Activated CD4-positive, alpha-beta memory T cell treated with anti-CD3 and anti-CD28 coated beads, Interleukin-2, amount 10 ng/mL, durations not matched to agents 7 days and 5 days (primary cell): ENCODE measurements at regions not wholly inside any gene's neighbourhood (a gene's known extent, or its start where the extent isn't known, plus 50 kb on each side); places are given as distances from the start of the nearest gene placed in this dataset.
"Not testable (repeated sequence)": the region's sequence is repeated elsewhere in the genome, so short reads cannot be mapped to it uniquely, and the experiment has no call there.

Source experiments
- CTCF ChIA-PET: fragments of 350-600 bp; sonication (Branson Sonifier 250); formaldehyde crosslinking; loops from one replicate; lab custom pipeline; 2021; ENCODE audit warnings: antibody characterized with exemption, inconsistent platforms; lab: Charles Lee
- POLR2A ChIA-PET: fragments of 350-600 bp; sonication (Branson Sonifier 250); formaldehyde crosslinking; loops from one replicate; lab custom pipeline; 2021; ENCODE audit warnings: antibody characterized with exemption; lab: Charles Lee
- DNase-seq: peaks from one replicate; pipeline ENCODE4 v3.0.0-alpha.2; 2020
- H3K27ac Mint-ChIP-seq: one replicate; pipeline ENCODE4 v1.8.0; 2021; ENCODE audit warnings: mild to moderate bottlenecking, mixed read lengths
- H3K27me3 Mint-ChIP-seq: one replicate; pipeline ENCODE4 v1.8.0; 2021; ENCODE audit warnings: mixed read lengths
- H3K36me3 Mint-ChIP-seq: one replicate; pipeline ENCODE4 v1.8.0; 2021; ENCODE audit warnings: low read depth, mixed read lengths
- H3K4me1 Mint-ChIP-seq: one replicate; pipeline ENCODE4 v1.8.0; 2021; ENCODE audit warnings: mixed read lengths
- H3K4me3 Mint-ChIP-seq: one replicate; pipeline ENCODE4 v1.8.0; 2021; ENCODE audit warnings: mild to moderate bottlenecking, mixed read lengths
- H3K9me3 Mint-ChIP-seq: one replicate; pipeline ENCODE4 v1.8.0; 2021; ENCODE audit warnings: mixed read lengths

DNA sequence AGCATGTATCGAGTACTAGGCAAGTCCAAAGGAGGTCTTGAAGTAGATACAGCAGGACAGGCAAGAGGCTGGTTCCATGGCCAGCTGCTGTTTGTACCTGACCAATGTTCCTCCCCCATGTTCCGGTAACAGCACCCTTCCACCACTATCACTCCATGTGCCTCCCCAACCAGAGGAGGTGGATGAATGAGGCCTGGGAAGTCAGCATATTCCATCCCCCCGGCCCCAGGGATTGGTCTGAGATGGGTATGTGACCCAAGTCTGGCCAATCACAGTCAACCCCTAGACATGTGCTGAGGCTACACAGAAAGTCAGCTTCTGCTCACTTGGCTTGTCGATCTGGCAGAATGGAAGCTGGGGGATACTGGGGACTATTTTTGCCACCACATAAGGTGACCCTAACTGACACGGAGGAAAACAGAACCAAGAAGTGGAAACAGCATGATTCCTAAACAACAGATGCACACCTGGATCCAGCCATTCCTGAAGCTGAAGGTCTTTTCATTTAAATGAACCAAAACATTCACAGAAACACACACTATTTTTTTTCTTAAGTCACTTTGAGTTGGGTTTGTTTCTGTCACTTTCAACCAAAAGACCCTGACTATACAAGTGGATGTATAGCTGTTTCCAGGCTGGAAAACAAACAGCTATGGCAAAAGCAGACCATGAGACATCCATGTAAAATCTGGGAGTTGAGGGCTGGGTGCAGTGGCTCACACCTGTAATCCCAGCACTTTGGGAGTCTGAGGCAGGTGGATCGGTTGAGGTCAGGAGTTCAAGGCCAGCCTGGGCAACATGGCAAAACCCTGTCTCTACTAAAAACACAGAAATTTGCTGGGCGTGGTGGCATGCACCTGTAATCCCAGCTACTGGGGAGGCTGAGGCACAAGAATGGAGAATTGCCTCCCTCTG, 70.4 kb upstream of the PTPN1 start:
- CTCF ChIA-PET: no interaction called here
- Mint-ChIP-seq H3K27me3 (no peaks in the 10 kb centered on the region), H3K36me3 (no peaks in the 10 kb centered on the region), H3K27ac (no peak overlapping the region), H3K9me3 (no peaks in the 10 kb centered on the region), H3K4me3 (no peak overlapping the region), H3K4me1 (peaks cover 24% of the 10 kb centered on the region)
- POLR2A ChIA-PET: no interaction called here
- DNase-seq: no peak

DNA sequence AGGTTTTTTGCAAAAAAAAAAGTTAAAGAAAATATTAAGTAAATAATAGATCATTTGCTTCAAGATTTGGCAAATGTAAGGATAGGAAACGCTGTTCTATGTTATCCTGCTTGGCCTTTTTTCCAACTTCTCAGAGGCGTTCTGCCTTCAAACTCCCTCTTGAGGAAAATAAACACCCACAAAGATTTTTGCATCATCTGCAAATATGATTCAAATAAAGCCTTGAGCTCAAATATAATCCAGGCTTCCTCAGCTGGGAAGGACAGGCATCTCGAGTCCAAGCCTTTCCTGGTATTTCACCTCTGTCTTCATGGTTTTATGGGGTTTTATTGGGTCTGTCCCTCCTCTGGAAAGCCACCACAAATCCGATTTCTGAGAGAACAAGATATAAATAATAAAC, 67.7 kb upstream of the PTPN1 start:
- Mint-ChIP-seq H3K4me3 (no peak overlapping the region), H3K9me3 (no peaks in the 10 kb centered on the region), H3K4me1 (peaks cover 32% of the 10 kb centered on the region), H3K36me3 (no peaks in the 10 kb centered on the region), H3K27ac (no peak overlapping the region), H3K27me3 (no peaks in the 10 kb centered on the region)
- no peak for DNase-seq
- ChIA-PET POLR2A (no interaction called here), CTCF (interaction anchor here (0.6 kb wide), 1 partner anchor 334 kb away, joined by 3 read pairs; no protein-coding TSS in a partner anchor)

DNA sequence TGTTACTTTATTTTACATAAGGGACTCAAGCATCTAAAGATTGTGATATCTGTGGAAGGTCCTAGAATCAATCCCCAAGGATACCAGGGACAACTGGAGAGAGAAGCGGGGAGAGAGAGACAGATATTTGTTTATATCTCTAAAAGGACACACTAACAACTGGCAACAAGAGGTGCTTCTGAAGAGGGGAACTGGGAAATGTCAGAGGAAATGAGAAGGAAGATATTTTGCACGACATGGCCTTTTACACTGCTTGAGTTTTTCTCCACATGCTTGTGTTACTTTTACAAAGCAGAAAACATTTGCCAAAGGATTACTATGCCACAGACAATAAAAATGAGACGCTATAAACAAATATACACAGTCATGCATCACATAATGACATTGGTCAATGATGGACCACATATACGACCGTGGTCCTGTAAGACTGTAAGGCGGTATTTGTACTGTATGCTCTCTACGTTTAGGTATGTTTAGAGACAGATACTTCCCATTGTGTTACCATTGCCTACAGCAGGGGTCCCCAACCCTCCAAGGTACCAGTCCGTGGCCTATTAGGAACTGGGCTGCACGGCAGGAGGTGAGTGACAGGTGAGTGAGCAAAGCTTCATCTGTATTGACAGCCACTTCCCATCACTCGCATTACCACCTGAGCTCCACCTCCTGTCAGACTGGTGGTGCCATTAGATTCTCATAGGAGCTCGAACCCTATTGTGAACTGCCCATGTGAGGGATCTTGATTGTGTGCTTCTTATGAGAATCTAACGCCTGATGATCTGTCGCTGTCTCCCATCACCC, 64.6 kb upstream of the PTPN1 start:
- Mint-ChIP-seq H3K36me3 (no peaks in the 10 kb centered on the region), H3K4me3 (no peak overlapping the region), H3K27me3 (peaks cover 9% of the 10 kb centered on the region), H3K27ac (no peak overlapping the region), H3K9me3 (no peaks in the 10 kb centered on the region), H3K4me1 (peaks cover 28% of the 10 kb centered on the region)
- ChIA-PET CTCF (no interaction called here), POLR2A (no interaction called here)
- no peak for DNase-seq

DNA sequence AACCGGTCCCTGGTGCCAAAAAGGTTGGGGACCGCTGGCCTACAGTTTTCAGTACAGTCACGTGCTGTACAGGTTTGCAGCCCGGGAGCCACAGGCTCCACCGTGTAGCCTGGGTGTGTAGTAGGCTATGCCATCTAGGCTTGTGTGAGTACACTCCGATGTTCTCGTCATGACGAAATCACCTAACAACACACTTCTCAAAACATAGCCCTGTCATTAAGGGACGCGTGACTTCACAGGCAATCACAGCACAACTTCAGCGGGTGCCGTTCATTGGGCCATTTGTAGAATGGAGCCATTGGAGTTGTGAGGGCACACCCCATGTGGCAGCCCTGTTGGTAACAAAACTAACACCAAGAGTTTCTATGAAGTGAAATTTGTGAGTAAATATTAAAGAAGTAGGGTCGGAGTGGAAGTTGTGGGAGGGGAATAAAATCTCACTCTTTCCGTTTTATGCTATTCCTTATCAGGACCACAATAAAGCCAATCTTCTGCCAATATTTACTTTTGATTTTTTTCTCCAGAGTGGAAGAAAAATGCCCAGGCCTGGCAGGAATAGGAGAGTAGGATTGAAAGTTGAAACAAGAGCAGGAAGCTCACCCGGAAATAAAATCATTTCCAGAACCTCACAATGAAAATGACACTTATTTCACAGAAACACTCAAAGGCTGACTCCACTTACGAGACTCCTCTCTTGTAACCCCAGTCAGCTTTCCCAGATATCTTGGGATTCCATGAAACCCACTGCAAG, 63.7 kb upstream of the PTPN1 start:
- CTCF ChIA-PET: no interaction called here
- Mint-ChIP-seq H3K4me1 (peaks cover 28% of the 10 kb centered on the region), H3K27me3 (peaks cover 16% of the 10 kb centered on the region), H3K27ac (no peak overlapping the region), H3K4me3 (no peak overlapping the region), H3K36me3 (no peaks in the 10 kb centered on the region), H3K9me3 (no peaks in the 10 kb centered on the region)
- POLR2A ChIA-PET: no interaction called here
- no peak for DNase-seq

DNA sequence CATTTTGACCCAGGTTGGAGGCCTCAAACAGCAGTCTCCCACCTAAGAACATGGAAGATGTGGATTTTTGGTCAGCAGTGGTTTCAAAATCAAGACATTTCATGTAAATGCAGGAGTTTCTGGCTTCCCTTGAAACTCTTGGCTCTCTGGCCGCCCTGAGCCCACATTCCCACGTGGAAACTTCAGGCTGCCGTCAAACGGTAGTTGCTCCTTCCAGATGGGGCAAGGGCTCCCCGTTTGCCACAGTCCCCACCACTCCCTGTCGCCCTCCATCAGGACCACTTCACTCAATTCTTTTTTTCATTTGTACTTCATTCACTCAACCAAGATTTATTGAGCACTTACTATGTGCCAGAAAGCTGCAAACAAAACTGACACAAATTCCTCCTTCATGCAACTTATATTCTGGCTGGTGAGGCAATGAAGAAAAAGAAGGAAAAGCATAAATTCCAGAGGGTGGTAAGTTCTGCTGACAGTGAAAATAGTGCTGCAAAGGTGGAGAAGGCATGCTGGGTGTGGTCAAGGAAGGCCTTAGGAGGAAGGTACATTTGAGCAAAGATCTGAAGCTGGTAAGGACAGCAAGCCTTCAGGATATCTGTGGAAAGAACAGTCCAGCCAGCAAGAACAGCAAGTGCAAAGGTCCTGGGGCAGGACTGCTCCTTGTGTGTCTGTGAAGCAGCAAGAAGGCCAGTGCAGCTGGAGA, 62.9 kb upstream of the PTPN1 start:
- Mint-ChIP-seq H3K27ac (no peak overlapping the region), H3K36me3 (no peaks in the 10 kb centered on the region), H3K4me1 (peaks cover 30% of the 10 kb centered on the region), H3K9me3 (no peaks in the 10 kb centered on the region), H3K4me3 (no peak overlapping the region), H3K27me3 (peaks cover 16% of the 10 kb centered on the region)
- POLR2A ChIA-PET: no interaction called here
- CTCF ChIA-PET: no interaction called here
- DNase-seq: no peak

DNA sequence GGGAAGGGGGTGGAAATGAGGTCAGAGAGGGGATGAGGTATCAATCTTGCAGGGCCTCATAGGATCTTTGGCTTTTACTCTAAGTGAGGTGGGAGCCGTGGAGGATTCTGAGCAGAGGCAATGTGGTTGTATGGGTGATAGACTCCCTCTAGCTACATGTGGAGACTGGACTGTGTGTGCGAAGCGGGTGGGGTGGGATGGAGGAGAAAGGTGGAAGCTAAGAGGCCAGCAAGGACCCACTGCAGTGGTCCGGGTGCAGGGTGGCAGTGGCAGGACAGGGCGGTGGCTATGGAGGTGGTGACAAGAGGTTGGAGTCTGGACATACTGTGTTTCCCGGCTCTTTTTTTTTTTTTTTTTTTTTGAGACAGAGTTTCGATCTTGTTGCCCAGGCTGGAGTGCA, 62.4 kb upstream of the PTPN1 start:
- CTCF ChIA-PET: interaction anchor here (0.7 kb wide), 2 partner anchors 26 to 145 kb away, joined by 3 to 7 read pairs; no protein-coding TSS in a partner anchor
- POLR2A ChIA-PET: no interaction called here

DNA sequence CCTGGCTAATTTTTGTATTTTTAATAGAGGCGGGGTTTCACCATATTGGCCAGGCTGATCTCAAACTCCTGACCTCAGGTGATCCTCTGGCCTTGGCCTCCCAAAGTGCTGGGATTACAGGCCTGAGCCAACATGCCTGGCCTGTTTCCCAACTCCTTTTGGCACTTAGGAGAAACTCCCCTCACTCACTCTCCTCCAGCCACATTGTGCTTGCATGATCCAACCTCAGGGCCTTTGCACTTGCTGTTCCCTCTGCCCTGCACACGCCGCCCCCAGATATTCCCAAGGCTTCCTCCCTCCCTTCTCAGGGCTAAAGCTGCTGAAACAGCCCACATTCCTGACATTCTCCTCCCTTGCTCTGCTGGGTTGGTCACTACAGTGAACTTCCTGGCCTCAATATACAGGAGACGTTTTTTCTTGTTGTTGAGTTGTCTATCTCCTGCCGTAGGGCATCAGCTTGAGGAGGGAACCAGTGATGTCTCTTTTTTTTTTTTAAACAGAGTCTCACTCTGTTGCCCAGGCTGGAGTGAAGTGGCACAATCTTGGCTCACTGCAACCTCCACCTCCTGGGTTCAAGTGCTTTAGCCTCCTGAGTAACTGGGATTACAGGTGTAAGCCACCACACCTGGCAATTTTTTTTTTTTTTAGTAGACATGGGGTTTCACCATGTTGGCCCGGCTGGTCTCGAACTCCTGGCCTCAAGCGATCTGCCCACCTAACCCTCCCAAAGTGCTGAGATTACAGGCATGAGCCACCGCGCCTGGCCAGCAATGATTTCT, 61.4 kb upstream of the PTPN1 start:
- not testable (repeated sequence) for H3K27ac Mint-ChIP-seq, H3K36me3 Mint-ChIP-seq, DNase-seq, H3K9me3 Mint-ChIP-seq, H3K4me3 Mint-ChIP-seq
- H3K4me1 Mint-ChIP-seq: peaks cover 30% of the 10 kb centered on the region
- POLR2A ChIA-PET: interaction anchor here (1.3 kb wide), 1 partner anchor 258 kb away, joined by 3 read pairs; no protein-coding TSS in a partner anchor
- CTCF ChIA-PET: interaction anchor here (0.7 kb wide), 2 partner anchors 27 to 144 kb away, joined by 3 to 7 read pairs; no protein-coding TSS in a partner anchor
- peaks cover 25% of the 10 kb centered on the region for H3K27me3 Mint-ChIP-seq

More for the DNA sequence above, 62.4 kb upstream of the PTPN1 start:
- Mint-ChIP-seq H3K36me3 (no peaks in the 10 kb centered on the region), H3K27me3 (peaks cover 17% of the 10 kb centered on the region), H3K4me1 (peaks cover 30% of the 10 kb centered on the region), H3K27ac (no peak overlapping the region), H3K9me3 (no peaks in the 10 kb centered on the region), H3K4me3 (no peak overlapping the region)
- no peak for DNase-seq

DNA sequence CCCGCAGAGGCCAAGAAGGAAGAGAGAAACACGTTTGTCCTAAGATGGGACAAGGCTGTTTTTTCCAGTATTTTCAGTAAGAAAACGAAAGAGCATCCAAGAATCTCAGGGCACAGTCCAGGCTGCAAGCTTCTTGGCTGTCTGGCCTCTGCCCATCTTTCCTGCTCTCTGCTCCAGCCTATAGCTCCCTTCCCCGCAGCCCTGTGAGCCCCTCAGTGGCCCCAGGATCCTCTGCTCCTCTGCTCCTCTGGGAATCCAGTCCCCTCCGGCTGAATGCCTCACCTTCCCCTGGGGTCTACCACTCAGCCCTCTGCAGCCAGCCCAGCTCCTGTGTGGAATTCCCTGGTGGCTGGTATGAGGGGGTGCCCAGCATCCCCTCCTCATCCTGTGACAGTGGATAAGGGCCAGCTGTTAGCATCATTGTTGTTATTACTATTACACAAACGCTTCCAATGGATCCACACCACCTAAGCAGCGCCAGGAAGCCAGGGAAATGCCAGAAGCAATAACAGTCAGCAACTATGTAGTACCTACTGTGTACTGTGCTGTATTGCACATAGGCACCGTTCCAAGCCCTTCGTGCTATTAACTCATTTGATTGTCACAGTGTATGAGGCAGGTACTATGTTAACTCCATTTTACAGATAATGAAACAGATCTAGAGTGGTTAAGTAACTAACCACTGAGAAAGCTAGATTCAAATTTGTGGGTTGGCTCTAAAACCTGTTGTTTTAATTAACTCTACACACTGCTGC, 60.3 kb upstream of the PTPN1 start:
- Mint-ChIP-seq H3K36me3 (no peaks in the 10 kb centered on the region), H3K27ac (no peak overlapping the region), H3K9me3 (no peaks in the 10 kb centered on the region), H3K4me3 (no peak overlapping the region), H3K4me1 (peaks cover 30% of the 10 kb centered on the region), H3K27me3 (peaks cover 31% of the 10 kb centered on the region)
- CTCF ChIA-PET: interaction anchor here (0.6 to 1.0 kb wide), 2 partner anchors 12 to 15 kb away, joined by 3 to 4 read pairs; no protein-coding TSS in a partner anchor
- POLR2A ChIA-PET: interaction anchor here (1.3 kb wide), 1 partner anchor 259 kb away, joined by 3 read pairs; no protein-coding TSS in a partner anchor
- no peak for DNase-seq

DNA sequence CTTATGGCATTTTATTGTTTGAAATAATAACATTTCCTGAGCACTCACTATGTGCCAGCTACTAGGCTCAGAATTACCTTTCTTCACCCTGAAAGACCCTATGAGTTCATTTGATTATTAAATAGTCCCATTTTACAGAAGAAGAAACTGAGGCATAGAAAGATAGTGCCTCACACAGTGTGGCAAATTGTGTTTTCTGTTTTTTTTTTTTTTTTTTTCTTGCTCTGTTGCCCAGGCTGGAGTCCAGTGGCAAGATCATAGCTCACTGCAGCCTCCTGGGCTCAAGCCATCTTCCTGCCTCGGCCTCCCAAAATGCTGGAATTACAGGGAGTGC, 59.7 kb upstream of the PTPN1 start:
- CTCF ChIA-PET: interaction anchor here (0.7 to 1.0 kb wide), 3 partner anchors 14 to 185 kb away, joined by 3 to 4 read pairs (median 4); no protein-coding TSS in a partner anchor
- Mint-ChIP-seq H3K4me3 (no peak overlapping the region), H3K4me1 (peaks cover 30% of the 10 kb centered on the region), H3K9me3 (no peaks in the 10 kb centered on the region), H3K36me3 (no peaks in the 10 kb centered on the region), H3K27me3 (peaks cover 31% of the 10 kb centered on the region), H3K27ac (no peak overlapping the region)
- DNase-seq: no peak
- POLR2A ChIA-PET: no interaction called here

DNA sequence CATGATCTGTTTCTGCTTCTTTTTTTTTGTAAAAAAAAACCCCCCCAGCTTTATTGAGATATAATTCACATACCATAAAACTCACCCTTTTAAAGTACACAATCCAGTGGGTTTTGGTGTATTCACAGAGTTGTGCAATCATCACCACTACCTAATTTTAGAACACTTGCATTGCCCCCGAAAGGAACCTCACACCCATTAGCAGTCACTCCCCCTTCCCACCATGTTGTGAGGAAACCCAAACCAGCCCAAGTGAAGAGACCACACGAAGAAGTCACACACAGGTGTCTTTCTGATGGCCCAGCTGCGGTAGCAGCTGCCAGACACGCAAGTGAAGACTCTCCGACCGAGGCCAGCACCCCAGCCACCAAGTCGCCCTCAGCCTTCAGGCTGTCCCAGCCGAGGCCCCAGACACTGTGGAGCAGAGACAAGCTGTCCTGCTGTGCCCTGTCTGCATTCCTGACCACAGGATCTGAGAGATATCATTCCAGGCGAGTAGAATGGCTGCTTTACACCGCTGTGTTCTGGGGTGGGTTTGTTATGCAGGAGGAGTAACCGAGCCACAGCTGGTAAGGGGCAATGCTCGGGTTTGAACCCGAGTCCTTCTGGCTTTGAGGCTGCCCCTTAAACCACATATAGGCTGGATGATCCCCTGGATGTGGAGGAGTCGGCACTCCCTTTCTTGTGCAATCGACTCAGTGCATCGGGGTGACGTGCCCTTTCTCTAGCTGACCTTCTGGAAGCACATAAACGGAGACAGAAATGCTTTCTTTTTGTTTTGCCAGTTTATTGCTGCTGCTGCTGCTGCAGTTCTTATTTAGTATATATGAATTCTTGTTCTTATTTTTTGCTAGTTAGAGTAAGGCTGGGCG, 59.1 kb upstream of the PTPN1 start:
- Mint-ChIP-seq H3K27ac (no peak overlapping the region), H3K27me3 (peaks cover 31% of the 10 kb centered on the region), H3K9me3 (no peaks in the 10 kb centered on the region), H3K4me1 (peaks cover 30% of the 10 kb centered on the region), H3K36me3 (no peaks in the 10 kb centered on the region), H3K4me3 (no peak overlapping the region)
- CTCF ChIA-PET: interaction anchor here (0.7 to 1.0 kb wide), 4 partner anchors 13 to 269 kb away, joined by 3 to 4 read pairs (median 4); no protein-coding TSS in a partner anchor
- no peak for DNase-seq
- POLR2A ChIA-PET: no interaction called here
